PFSK-1 (cell line): ENCODE measurements at regions not wholly inside any gene's neighbourhood (a gene's known extent, or its start where the extent isn't known, plus 50 kb on each side); places are given as distances from the start of the nearest gene placed in this dataset.

Experiments
- FOXP2 ChIP-seq: optimal IDR thresholded peaks from 2 replicates; pipeline ENCODE3; 2011; ENCODE audit warnings: borderline replicate concordance, control low read depth, inconsistent platforms; ENCODE audit not compliant: insufficient read depth; ENCODE audit errors: extremely low read length, extremely low read depth
- POLR2AphosphoS5 ChIP-seq: IDR thresholded peaks from 2 replicates; pipeline ENCODE4 v1.6.1; 2012; ENCODE audit warnings: low read depth, mild to moderate bottlenecking, control low read depth, low read length, moderate library complexity
- REST ChIP-seq, 2 experiments: IDR thresholded peaks; 2 replicates each; pipeline versions ENCODE4 v1.6.1 to v1.8.0; 2011 to 2012; ENCODE audit warnings: low read depth in 2 of 2, low read length in 2 of 2, control low read depth in 1 of 2, inconsistent platforms in 1 of 2, mild to moderate bottlenecking in 1 of 2, moderate library complexity in 1 of 2; ENCODE audit not compliant: insufficient read depth in 1 of 2
- SIN3A ChIP-seq: IDR thresholded peaks from 2 replicates; pipeline ENCODE4 v1.6.1; 2012; ENCODE audit warnings: mild to moderate bottlenecking, low read length, moderate library complexity, borderline replicate concordance; ENCODE audit not compliant: insufficient read depth
- TAF1 ChIP-seq: IDR thresholded peaks from 2 replicates; pipeline ENCODE4 v1.6.1; 2012; ENCODE audit warnings: low read length, control low read depth, borderline replicate concordance; ENCODE audit not compliant: insufficient read depth

DNA sequence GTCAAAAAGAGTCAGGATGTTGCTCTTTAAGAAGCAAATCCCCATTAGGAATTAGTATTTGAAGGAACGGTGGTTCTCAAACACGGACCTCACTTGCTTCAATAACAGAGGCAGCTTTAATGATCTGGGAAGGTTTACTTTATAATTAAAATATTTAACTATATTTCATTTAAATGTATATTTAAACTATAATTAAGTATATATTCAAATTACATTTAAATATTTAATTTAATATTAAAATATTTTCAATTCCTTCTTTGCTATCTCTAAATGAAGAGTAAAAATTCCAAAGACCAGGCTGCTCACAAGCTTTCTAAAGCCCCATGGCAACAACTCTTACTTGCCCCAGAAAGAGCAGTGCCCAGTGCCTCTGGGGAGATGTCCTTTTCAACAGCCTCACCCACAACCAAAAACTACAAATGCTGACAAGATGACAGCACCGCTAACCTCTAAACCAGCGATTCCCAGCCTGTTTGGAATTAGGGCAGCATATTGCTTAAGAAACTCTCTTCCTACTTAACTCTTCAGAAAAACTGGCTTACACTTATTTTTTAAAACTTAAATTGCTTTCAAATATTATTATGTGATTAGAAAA is 62.9 kb upstream of the POU3F3 start:
- TF ChIP-seq TAF1 (no peak), REST (IDR thresholded peaks at IDR 0.05; ENCODE audit: insufficient read depth in 1 of 2, low read depth in 2 of 2, low read length in 2 of 2) (no peak), POLR2AphosphoS5 (no peak)

DNA sequence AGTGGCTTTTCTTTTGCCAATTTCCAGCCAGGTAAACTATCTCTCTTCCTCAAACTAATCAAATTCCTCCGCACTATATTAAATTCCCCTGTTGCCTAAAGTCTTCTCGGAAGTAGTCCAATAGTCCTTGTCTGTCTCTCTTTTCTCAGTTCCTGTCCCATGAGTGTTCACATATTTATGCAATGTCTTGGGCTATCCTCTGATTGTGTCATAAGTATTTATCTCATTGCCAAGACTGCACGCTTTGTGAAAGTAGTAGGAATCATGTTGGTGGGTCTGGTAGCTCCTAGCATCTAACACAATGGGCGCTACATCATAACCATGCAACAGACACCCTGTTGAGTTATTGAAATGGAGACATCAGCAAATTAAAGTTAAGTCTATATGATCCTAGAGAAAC is 59.9 kb upstream of the POU3F3 start:
- TF ChIP-seq TAF1 = no peak
- no peak for TF ChIP-seq FOXP2
- TF ChIP-seq SIN3A = no peak
- no peak for TF ChIP-seq POLR2AphosphoS5
- TF ChIP-seq REST (IDR thresholded peaks at IDR 0.05; ENCODE audit: insufficient read depth in 1 of 2, low read depth in 2 of 2, low read length in 2 of 2) = no peak

- no peak for TF ChIP-seq FOXP2
- TF ChIP-seq REST (IDR thresholded peaks at IDR 0.05; ENCODE audit: insufficient read depth in 1 of 2, low read depth in 2 of 2, low read length in 2 of 2) = no peak
- TF ChIP-seq TAF1 = no peak
- TF ChIP-seq POLR2AphosphoS5 = no peak
- TF ChIP-seq SIN3A = no peak
Measured at GRCh38 chr2:104794441-104794840, 59.5 kb upstream of the POU3F3 start.
